Naive thymus-derived CD4-positive, alpha-beta T cell (primary cell): ENCODE measurements at regions not wholly inside any gene's neighbourhood (a gene's known extent, or its start where the extent isn't known, plus 50 kb on each side); places are given as distances from the start of the nearest gene placed in this dataset.
A peak's percentile ranks its signal among the peaks of the same experiment; 100 is the strongest.
"Not testable (repeated sequence)": the region's sequence is repeated elsewhere in the genome, so short reads cannot be mapped to it uniquely, and the experiment has no call there.

Source experiments
- ATAC-seq: fragments of 150-1000 bp; cut with Tn5 transposase; 2 replicates; pipeline ENCODE4 v1.10.0; 2021; ENCODE audit warnings: mild to moderate bottlenecking, moderate library complexity
- CTCF ChIA-PET: fragments of 350-600 bp; sonication (Branson Sonifier 250); formaldehyde crosslinking; loops from one replicate; lab custom pipeline; 2021; ENCODE audit warnings: antibody characterized with exemption; lab: Charles Lee
- POLR2A ChIA-PET: fragments of 350-600 bp; sonication (Branson Sonifier 250); formaldehyde crosslinking; loops from one replicate; lab custom pipeline; 2021; ENCODE audit warnings: antibody characterized with exemption, inconsistent platforms; lab: Charles Lee
- DNase-seq, 9 donors: peaks; one replicate each; pipeline versions ENCODE4 v3.0.0 to v3.0.0-alpha.2; 2020 to 2022; ENCODE audit warnings: mixed read lengths in 1 of 9
- H3K27ac ChIP-seq: one replicate; pipeline ENCODE4 v1.7.0; 2013; ENCODE audit warnings: mild to moderate bottlenecking, low read depth, low read length, moderate library complexity
- H3K27me3 ChIP-seq, 2 donors: one replicate each; pipeline ENCODE4 v1.7.0; 2013; ENCODE audit warnings: low read length in 2 of 2, mild to moderate bottlenecking in 2 of 2, moderate library complexity in 2 of 2; ENCODE audit not compliant: control insufficient read depth in 2 of 2, insufficient read depth in 2 of 2
- H3K36me3 ChIP-seq, 3 experiments: 1 replicate in 2 of 3; 2 replicates in 1 of 3; pipeline ENCODE4 v1.7.0; 2013; ENCODE audit warnings: low read length in 3 of 3, mild to moderate bottlenecking in 3 of 3, moderate library complexity in 1 of 3; ENCODE audit not compliant: insufficient read depth in 3 of 3, control insufficient read depth in 2 of 3
- H3K4me1 ChIP-seq, 2 donors: one replicate each; pipeline ENCODE4 v1.7.0; 2013; ENCODE audit warnings: low read length in 2 of 2, mild to moderate bottlenecking in 2 of 2, moderate library complexity in 1 of 2; ENCODE audit not compliant: control insufficient read depth in 2 of 2, insufficient read depth in 2 of 2
- H3K4me3 ChIP-seq: 2 replicates; pipeline ENCODE4 v1.7.0; 2013; ENCODE audit warnings: mild to moderate bottlenecking, low read length
- H3K9me3 ChIP-seq, 3 experiments: 1 replicate in 2 of 3; 2 replicates in 1 of 3; pipeline ENCODE4 v1.7.0; 2013; ENCODE audit warnings: low read length in 3 of 3; ENCODE audit not compliant: control insufficient read depth in 2 of 3
- H3K27ac Mint-ChIP-seq, 9 donors: one replicate each; pipeline ENCODE4 v1.8.0; 2020 to 2022; ENCODE audit warnings: mixed read lengths in 9 of 9, mild to moderate bottlenecking in 8 of 9, moderate library complexity in 5 of 9, inconsistent platforms in 2 of 9
- H3K27me3 Mint-ChIP-seq, 5 donors: one replicate each; pipeline ENCODE4 v1.8.0; 2021 to 2022; ENCODE audit warnings: mixed read lengths in 5 of 5, mild to moderate bottlenecking in 1 of 5
- H3K36me3 Mint-ChIP-seq, 5 donors: one replicate each; pipeline ENCODE4 v1.8.0; 2020 to 2022; ENCODE audit warnings: mixed read lengths in 5 of 5, mild to moderate bottlenecking in 3 of 5, inconsistent platforms in 1 of 5
- H3K4me1 Mint-ChIP-seq, 7 donors: one replicate each; pipeline ENCODE4 v1.8.0; 2020 to 2022; ENCODE audit warnings: mixed read lengths in 7 of 7, mild to moderate bottlenecking in 3 of 7, inconsistent platforms in 1 of 7
- H3K4me3 Mint-ChIP-seq, 10 donors: one replicate each; pipeline ENCODE4 v1.8.0; 2020 to 2022; ENCODE audit warnings: mild to moderate bottlenecking in 10 of 10, mixed read lengths in 10 of 10, moderate library complexity in 6 of 10, inconsistent platforms in 2 of 10
- H3K9me3 Mint-ChIP-seq, 11 donors: one replicate each; pipeline ENCODE4 v1.8.0; 2020 to 2022; ENCODE audit warnings: mixed read lengths in 11 of 11, mild to moderate bottlenecking in 4 of 11, inconsistent platforms in 1 of 11, moderate library complexity in 1 of 11
- intact Hi-C, 2 donors: fragments of 100-400 bp; cut with micrococcal nuclease; formaldehyde crosslinking; loops; one replicate each; pipeline ENCODE4 v1.15.1; 2023

DNA sequence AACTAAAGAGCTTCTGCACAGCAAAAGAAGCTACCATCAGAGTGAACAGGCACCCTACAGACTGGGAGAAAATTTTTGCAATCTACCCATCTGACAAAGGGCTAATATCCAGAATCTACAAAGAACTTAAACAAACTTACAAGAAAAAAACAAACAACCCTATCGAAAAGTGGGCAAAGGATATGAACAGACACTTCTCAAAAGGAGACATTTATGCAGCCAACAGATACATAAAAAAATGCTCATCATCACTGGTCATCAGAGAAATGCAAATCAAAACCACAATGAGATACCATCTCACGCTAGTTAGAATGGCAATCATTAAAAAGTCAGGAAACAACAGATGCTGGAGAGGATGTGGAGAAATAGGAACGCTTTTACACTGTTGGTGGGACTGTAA, 72.1 kb downstream of the ELAPOR2 start:
- peaks cover 4 to 19% (median 5%) of the 10 kb centered on the region in 5 donors for H3K36me3 Mint-ChIP-seq
- H3K36me3 ChIP-seq, ATAC-seq, H3K9me3 ChIP-seq, H3K4me3 ChIP-seq, H3K4me1 ChIP-seq, H3K27ac ChIP-seq, DNase-seq, H3K4me3 Mint-ChIP-seq, H3K27me3 Mint-ChIP-seq, CTCF ChIA-PET, H3K27ac Mint-ChIP-seq, intact Hi-C loops, H3K4me1 Mint-ChIP-seq, H3K27me3 ChIP-seq, POLR2A ChIA-PET: not testable (repeated sequence)
- peaks cover 7 to 33% (median 13%) of the 10 kb centered on the region in 11 donors for H3K9me3 Mint-ChIP-seq

DNA sequence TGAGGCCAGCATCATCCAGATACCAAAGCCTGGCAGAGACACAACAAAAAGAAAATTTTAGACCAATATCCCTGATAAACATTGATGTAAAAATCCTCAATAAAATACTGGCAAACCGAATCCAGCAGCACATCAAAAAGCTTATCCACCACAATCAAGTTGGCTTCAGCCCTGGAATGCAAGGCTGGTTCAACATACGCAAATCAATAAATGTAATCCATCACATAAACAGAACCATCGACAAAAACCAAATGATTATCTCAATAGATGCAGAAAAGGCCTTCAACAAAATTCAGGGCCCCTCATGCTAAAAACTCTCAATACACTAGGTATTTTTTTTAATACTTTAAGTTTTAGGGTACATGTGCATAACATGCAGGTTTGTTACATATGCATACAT, 74.1 kb downstream of the ELAPOR2 start:
- H3K27ac Mint-ChIP-seq, CTCF ChIA-PET, intact Hi-C loops, H3K4me1 ChIP-seq, H3K27ac ChIP-seq, H3K9me3 ChIP-seq, H3K4me3 ChIP-seq, H3K27me3 Mint-ChIP-seq, DNase-seq, H3K36me3 ChIP-seq, POLR2A ChIA-PET, ATAC-seq, H3K27me3 ChIP-seq, H3K4me3 Mint-ChIP-seq: not testable (repeated sequence)
- H3K9me3 Mint-ChIP-seq: peaks cover 7 to 33% (median 13%) of the 10 kb centered on the region in 11 donors
- H3K4me1 Mint-ChIP-seq: peaks cover 4 to 13% (median 12%) of the 10 kb centered on the region in 7 donors
- H3K36me3 Mint-ChIP-seq: peaks cover 4 to 19% (median 5%) of the 10 kb centered on the region in 5 donors

DNA sequence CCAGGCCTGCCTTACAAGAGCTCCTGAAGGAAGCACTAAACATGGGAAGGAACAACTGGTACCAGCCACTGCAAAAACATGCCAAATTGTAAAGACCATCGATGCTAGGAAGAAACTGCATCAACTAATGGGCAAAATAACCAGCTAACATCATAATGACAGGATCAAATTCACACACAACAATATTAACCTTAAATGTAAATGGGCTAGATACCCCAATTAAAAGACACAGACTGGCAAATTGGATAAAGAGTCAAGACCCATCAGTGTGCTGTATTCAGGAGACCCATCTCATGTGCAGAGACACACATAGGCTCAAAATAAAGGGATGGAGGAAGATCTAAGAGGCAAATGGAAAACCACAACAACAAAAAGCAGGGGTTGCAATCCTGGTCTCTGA, 75.8 kb downstream of the ELAPOR2 start:
- peaks cover 4 to 19% (median 5%) of the 10 kb centered on the region in 5 donors for H3K36me3 Mint-ChIP-seq
- H3K9me3 ChIP-seq, H3K36me3 ChIP-seq, H3K27me3 ChIP-seq, H3K4me3 ChIP-seq, POLR2A ChIA-PET, H3K4me3 Mint-ChIP-seq, H3K27ac ChIP-seq, H3K27ac Mint-ChIP-seq, H3K27me3 Mint-ChIP-seq, ATAC-seq, CTCF ChIA-PET, DNase-seq, intact Hi-C loops: not testable (repeated sequence)
- H3K4me1 ChIP-seq: peaks cover 15 to 22% of the 10 kb centered on the region in 2 donors
- H3K9me3 Mint-ChIP-seq: peaks cover 7 to 33% (median 13%) of the 10 kb centered on the region in 11 donors
- H3K4me1 Mint-ChIP-seq: peaks cover 14 to 30% (median 28%) of the 10 kb centered on the region in 7 donors

DNA sequence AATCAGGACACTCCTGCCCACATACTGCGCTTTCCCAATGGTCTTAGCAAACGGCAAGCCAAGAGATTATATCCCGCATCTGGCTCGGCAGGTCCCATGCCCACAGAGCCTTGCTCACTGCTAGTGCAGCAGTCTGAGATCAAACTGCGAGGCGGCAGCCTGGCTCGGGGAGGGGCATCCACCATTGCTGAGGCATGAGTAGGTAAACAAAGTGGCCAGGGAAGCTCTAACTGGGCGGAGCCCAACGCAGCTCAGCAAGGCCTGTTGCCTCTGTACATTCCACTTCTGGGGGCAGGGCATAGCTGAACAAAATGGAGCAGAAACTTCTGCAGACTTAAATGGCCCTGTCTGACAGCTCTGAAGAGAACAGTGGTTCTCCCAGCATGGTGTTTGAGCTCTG, 77.5 kb downstream of the ELAPOR2 start:
- POLR2A ChIA-PET, H3K9me3 ChIP-seq, H3K27me3 Mint-ChIP-seq, CTCF ChIA-PET, H3K4me3 ChIP-seq, intact Hi-C loops, H3K27me3 ChIP-seq, H3K4me3 Mint-ChIP-seq, ATAC-seq, DNase-seq, H3K27ac ChIP-seq, H3K36me3 ChIP-seq: not testable (repeated sequence)
- Mint-ChIP-seq H3K36me3 (peaks cover 4 to 19% (median 5%) of the 10 kb centered on the region in 5 donors), H3K27ac (peak overlapping the region in 2 of 9 donors; percentile 8 to 9), H3K4me1 (peaks cover 14 to 44% (median 35%) of the 10 kb centered on the region in 7 donors), H3K9me3 (peaks cover 4 to 27% (median 11%) of the 10 kb centered on the region in 11 donors)
- H3K4me1 ChIP-seq: peaks cover 22 to 30% of the 10 kb centered on the region in 2 donors

DNA sequence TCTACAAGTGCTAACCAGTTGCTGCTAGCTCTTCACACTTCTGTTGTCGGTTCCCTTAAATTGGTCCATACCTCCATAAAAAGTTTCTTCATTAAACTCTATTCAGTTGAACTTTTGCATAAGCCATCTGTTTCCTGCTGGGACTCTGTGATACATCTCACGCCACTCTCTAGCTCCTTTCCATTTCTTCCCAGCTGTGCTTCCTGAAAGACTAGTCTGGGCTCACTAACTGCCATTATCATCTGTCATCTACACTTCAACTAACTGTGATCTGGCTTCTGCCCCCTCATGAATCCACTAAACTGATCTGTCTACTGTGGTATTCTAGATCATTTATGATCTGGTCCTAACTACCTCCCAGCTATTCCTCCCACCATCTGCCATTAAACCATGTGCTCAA, 78.3 kb downstream of the ELAPOR2 start:
- H3K4me1 ChIP-seq: peaks cover 22 to 30% of the 10 kb centered on the region in 2 donors
- H3K36me3 ChIP-seq: no peaks in the 10 kb centered on the region
- DNase-seq: no peak
- H3K4me3 Mint-ChIP-seq: peak overlapping the region in 3 of 10 donors; percentile 19 to 44 (median 23)
- peaks cover 4 to 19% (median 5%) of the 10 kb centered on the region in 5 donors for H3K36me3 Mint-ChIP-seq
- ChIA-PET POLR2A (interaction anchor here (0.9 to 2.7 kb wide), 2 partner anchors 169 to 239 kb away, joined by 3 to 13 read pairs; partner anchors contain the start of gene TMEM243), CTCF (no interaction called here)
- peaks cover 14 to 50% (median 35%) of the 10 kb centered on the region in 7 donors for H3K4me1 Mint-ChIP-seq
- no peaks in the 10 kb centered on the region for H3K27me3 ChIP-seq
- peak overlapping the region in 8 of 9 donors; percentile 1 to 97 (median 82) for H3K27ac Mint-ChIP-seq
- H3K4me3 ChIP-seq: no peak overlapping the region
- no peaks in the 10 kb centered on the region for H3K9me3 ChIP-seq
- no peak for ATAC-seq
- H3K9me3 Mint-ChIP-seq: peaks cover 3 to 25% (median 11%) of the 10 kb centered on the region in 11 donors
- no peak overlapping the region for H3K27ac ChIP-seq
- intact Hi-C loops: no loop called here
- no peaks in the 10 kb centered on the region for H3K27me3 Mint-ChIP-seq

DNA sequence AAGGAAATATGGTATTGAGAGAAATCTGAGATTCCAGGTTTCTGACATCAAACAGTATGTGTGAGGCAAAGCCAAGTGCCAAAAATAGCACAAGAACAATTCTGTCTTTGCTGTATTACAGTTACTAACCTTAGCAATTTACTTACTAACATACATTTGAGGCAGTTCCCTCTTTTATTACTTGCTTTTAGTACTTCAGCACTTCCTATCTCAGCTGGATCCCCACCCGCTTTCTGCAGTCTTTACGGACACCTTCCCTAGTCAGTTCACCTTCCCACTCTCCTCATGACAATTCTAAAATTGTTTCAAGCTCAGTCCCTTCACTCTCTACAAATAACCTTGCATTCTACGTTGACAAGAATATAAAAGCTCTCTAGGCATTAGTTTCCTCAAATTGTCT, 79.2 kb downstream of the ELAPOR2 start:
- no peaks in the 10 kb centered on the region for H3K9me3 ChIP-seq
- Mint-ChIP-seq H3K4me3 (peak overlapping the region in 4 of 10 donors; percentile 21 to 60 (median 44)), H3K4me1 (peaks cover 14 to 53% (median 35%) of the 10 kb centered on the region in 7 donors), H3K36me3 (peaks cover 4 to 19% (median 5%) of the 10 kb centered on the region in 5 donors), H3K27me3 (no peaks in the 10 kb centered on the region), H3K27ac (peak overlapping the region in 8 of 9 donors; percentile 1 to 97 (median 87)), H3K9me3 (peaks cover 3 to 17% (median 10%) of the 10 kb centered on the region in 11 donors)
- intact Hi-C loops: no loop called here
- no peaks in the 10 kb centered on the region for H3K36me3 ChIP-seq
- H3K27me3 ChIP-seq: no peaks in the 10 kb centered on the region
- DNase-seq (no peak), ATAC-seq (no peak)
- peaks cover 22 to 30% of the 10 kb centered on the region in 2 donors for H3K4me1 ChIP-seq
- POLR2A ChIA-PET: interaction anchor here (2.7 kb wide), 1 partner anchor 240 kb away, joined by 13 read pairs; the partner anchor contains the start of gene TMEM243
- CTCF ChIA-PET: no interaction called here
- no peak overlapping the region for H3K27ac ChIP-seq
- H3K4me3 ChIP-seq: no peak overlapping the region
